Colonic mucosa (tissue), 4 donors: ENCODE measurements at regions not wholly inside any gene's neighbourhood (a gene's known extent, or its start where the extent isn't known, plus 50 kb on each side); places are given as distances from the start of the nearest gene placed in this dataset.

Experiments used
- DNase-seq: peaks from one replicate; pipeline ENCODE4 v3.0.0-alpha.2; 2020
- H3K27ac ChIP-seq: fragments of 200-600 bp; one replicate; pipeline ENCODE4 v1.8.0; 2021
- H3K27me3 ChIP-seq: fragments of 200-600 bp; one replicate; pipeline ENCODE4 v1.8.0; 2021
- H3K36me3 ChIP-seq: fragments of 200-600 bp; one replicate; pipeline ENCODE4 v1.8.0; 2021
- H3K4me1 ChIP-seq: fragments of 200-600 bp; one replicate; pipeline ENCODE4 v1.8.0; 2021; ENCODE audit warnings: mild to moderate bottlenecking
- H3K4me3 ChIP-seq: fragments of 200-600 bp; one replicate; pipeline ENCODE4 v1.8.0; 2021
- H3K9ac ChIP-seq, 2 donors: one replicate each; pipeline ENCODE4 v1.7.0; 2013; ENCODE audit warnings: control low read depth in 2 of 2, low read depth in 2 of 2, low read length in 2 of 2
- H3K9me3 ChIP-seq: fragments of 200-600 bp; one replicate; pipeline ENCODE4 v1.8.0; 2021
- intact Hi-C: fragments of 100-400 bp; cut with DNase I; formaldehyde crosslinking; loops from one replicate; pipeline ENCODE4 v1.14.1; 2022
- TF ChIP-seq, protein P1 (sequence below): fragments of 200-600 bp; IDR thresholded peaks from one replicate; pipeline ENCODE4 v1.8.0; 2022; ENCODE audit warnings: antibody characterized with exemption, mild to moderate bottlenecking
- donor health status: healthy.
- donor health status: DM: no; HTN: no; CAD: no.
- donor health status: DM: no; HTN: no; CAD: no.

DNA sequence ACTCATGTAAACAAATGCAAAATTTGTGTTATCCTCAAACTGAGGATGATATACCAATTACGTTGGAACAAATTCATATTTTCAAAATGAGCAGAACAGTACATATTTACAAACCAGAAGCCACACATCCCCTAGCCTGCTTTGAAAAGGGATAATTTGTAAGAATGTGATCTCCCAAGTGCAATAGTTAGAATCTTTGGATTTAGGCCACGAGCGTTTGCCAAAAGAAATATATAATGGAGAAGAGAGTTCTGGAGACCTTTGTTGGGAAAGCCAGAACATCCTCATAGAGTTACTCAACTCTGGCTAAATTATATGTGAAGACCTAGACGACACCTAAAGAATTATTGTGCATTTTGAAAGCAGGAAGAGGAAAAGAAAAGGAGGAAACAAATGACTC is 449.3 kb downstream of the KCNJ2 start:
- Histone ChIP-seq H3K4me1 (no peaks in the 10 kb centered on the region), H3K27ac (no peak overlapping the region), H3K27me3 (no peaks in the 10 kb centered on the region), H3K9me3 (no peaks in the 10 kb centered on the region), H3K4me3 (no peak overlapping the region), H3K9ac (no peak overlapping the region), H3K36me3 (no peaks in the 10 kb centered on the region)
- intact Hi-C loops: no loop called here
- TF ChIP-seq, protein P1, sequence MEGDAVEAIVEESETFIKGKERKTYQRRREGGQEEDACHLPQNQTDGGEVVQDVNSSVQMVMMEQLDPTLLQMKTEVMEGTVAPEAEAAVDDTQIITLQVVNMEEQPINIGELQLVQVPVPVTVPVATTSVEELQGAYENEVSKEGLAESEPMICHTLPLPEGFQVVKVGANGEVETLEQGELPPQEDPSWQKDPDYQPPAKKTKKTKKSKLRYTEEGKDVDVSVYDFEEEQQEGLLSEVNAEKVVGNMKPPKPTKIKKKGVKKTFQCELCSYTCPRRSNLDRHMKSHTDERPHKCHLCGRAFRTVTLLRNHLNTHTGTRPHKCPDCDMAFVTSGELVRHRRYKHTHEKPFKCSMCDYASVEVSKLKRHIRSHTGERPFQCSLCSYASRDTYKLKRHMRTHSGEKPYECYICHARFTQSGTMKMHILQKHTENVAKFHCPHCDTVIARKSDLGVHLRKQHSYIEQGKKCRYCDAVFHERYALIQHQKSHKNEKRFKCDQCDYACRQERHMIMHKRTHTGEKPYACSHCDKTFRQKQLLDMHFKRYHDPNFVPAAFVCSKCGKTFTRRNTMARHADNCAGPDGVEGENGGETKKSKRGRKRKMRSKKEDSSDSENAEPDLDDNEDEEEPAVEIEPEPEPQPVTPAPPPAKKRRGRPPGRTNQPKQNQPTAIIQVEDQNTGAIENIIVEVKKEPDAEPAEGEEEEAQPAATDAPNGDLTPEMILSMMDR: no peak
- DNase-seq: no peak

DNA sequence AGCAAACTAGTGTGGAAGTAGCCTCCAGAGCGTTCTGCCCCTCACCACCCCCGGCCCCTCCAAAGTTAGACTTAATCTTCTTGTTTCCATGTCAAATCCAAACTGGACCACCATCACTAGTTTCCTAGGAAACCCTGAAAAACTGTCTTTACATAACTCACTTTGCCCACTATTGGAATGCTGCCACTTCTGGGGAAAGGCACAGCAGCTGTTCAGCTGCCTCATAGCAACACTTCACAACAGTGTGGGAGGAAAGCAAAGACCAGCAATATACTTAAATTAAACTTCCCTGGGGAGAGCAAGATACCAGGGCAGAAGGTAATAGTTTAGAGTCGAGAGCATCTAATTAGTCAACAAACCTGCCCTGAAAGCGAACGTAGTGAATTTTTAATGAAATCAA is 452.2 kb downstream of the KCNJ2 start:
- Histone ChIP-seq H3K9me3 (no peaks in the 10 kb centered on the region), H3K9ac (no peak overlapping the region), H3K27me3 (no peaks in the 10 kb centered on the region), H3K4me3 (no peak overlapping the region), H3K36me3 (no peaks in the 10 kb centered on the region), H3K4me1 (no peaks in the 10 kb centered on the region), H3K27ac (no peak overlapping the region)
- TF ChIP-seq, protein P1: no peak
- intact Hi-C loops: loop anchor here (5.0 kb wide), 2 partner anchors 1014 to 1054 kb away; no protein-coding TSS in a partner anchor
- no peak for DNase-seq

DNA sequence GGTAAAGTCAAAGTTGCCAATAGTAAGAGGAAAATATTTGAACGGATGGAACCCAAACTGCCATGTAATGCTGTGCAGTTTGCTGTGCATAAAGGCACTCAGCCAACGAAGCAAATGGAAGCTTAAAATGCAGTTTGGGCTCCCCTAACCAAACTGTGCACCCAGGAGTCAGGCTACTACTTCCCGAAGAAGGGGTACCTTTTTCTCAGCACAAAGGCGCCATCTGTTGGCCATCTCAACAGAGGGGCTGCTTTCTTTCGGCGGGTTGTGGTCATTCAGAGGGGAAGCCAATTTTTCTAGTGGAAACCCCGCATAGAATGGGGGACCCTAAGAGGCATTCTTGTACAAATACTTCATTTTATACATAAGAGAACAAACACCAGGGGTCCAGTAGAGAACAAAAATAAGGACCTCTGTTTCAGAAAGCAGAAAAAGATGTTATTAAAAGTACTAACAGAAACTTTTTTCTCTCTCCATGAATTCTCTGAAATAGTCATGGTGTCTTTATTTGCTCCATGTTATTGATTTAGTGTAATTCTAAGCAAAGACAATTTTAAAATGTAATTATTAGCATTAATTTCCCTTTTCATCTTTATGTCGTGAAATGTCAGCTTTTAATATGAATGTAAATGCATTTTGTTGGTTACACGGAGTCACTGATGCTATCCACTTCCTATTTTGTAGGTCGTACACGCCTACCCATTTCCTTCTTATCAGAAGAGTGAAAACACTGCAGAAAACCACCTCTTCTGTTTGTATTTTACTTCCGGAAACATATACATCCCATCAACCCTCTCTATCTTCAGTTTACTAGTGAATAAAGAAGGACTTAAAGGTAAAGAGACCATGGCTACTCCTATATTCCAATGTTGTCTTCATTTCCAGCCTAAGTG is 453.3 kb downstream of the KCNJ2 start:
- Histone ChIP-seq H3K9ac (no peak overlapping the region), H3K27ac (no peak overlapping the region), H3K4me3 (no peak overlapping the region), H3K27me3 (no peaks in the 10 kb centered on the region), H3K4me1 (no peaks in the 10 kb centered on the region), H3K9me3 (no peaks in the 10 kb centered on the region), H3K36me3 (no peaks in the 10 kb centered on the region)
- TF ChIP-seq, protein P1: peak; percentile 41
- intact Hi-C loops: loop anchor here (5.0 kb wide), 2 partner anchors 1015 to 1055 kb away; no protein-coding TSS in a partner anchor
- peak; percentile 63 for DNase-seq

DNA sequence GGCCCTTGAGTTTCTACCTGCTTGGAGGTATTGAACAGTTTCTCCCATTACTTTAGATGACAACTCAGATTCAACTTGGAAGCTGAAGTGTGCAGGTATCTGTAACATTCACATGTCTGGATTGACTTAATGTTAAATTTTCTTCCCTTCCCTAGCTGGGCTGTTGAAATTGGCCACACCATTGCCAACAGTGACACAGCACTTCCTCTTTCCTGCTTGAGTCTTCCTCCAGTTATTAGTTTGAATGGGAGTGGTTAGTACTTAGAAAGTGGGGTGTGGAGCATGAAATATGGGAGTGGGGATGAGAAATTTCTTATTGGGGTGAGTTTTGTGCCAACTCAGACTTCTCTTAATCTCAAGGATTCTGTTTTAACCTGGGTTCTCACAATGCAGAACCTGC is 454.9 kb downstream of the KCNJ2 start:
- H3K9me3 ChIP-seq: no peaks in the 10 kb centered on the region
- no peak overlapping the region for H3K9ac ChIP-seq
- TF ChIP-seq, protein P1: no peak
- no peaks in the 10 kb centered on the region for H3K4me1 ChIP-seq
- intact Hi-C loops: loop anchor here (5.0 kb wide), 2 partner anchors 1017 to 1057 kb away; no protein-coding TSS in a partner anchor
- DNase-seq: no peak
- no peaks in the 10 kb centered on the region for H3K27me3 ChIP-seq
- H3K36me3 ChIP-seq: no peaks in the 10 kb centered on the region
- no peak overlapping the region for H3K27ac ChIP-seq
- H3K4me3 ChIP-seq: no peak overlapping the region

DNA sequence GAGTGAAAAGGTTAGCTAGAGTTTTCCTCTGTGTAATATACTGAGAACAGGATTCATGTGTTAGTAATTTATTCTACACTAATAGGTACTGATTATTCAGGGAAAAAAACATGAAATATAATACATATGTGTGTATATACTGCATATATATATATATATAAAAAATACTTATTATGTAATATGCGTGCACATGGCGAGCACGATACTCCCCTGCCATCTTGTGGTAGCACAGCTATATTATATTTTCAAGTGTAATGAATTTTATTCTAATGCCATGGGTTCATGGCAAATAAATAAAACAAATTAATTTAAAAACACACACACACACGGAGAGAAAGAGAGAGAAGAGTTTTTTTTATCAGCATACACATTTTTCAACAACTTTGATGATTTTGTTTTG is 460.6 kb downstream of the KCNJ2 start:
- H3K36me3 ChIP-seq: no peaks in the 10 kb centered on the region
- no peak for DNase-seq
- H3K9ac ChIP-seq: no peak overlapping the region
- H3K9me3 ChIP-seq: no peaks in the 10 kb centered on the region
- TF ChIP-seq, protein P1: peak; percentile 21
- intact Hi-C loops: loop anchor here (10.0 kb wide), 1 partner anchor 1915 kb away; no protein-coding TSS in a partner anchor
- no peak overlapping the region for H3K4me3 ChIP-seq
- no peaks in the 10 kb centered on the region for H3K4me1 ChIP-seq
- H3K27ac ChIP-seq: no peak overlapping the region
- H3K27me3 ChIP-seq: no peaks in the 10 kb centered on the region
